Thyroid gland (tissue), 4 donors: ENCODE measurements at regions not wholly inside any gene's neighbourhood (a gene's known extent, or its start where the extent isn't known, plus 50 kb on each side); places are given as distances from the start of the nearest gene placed in this dataset.
"Not testable (repeated sequence)": the region's sequence is repeated elsewhere in the genome, so short reads cannot be mapped to it uniquely, and the experiment has no call there.

Source experiments
- DNase-seq, 2 donors: peaks; one replicate each; pipeline ENCODE4 v3.0.0-alpha.2; 2019
- H3K27ac ChIP-seq, 3 donors: fragments of 200-600 bp; sonication (generic); 1 replicate in 2 of 3; 2 replicates in 1 of 3; pipeline ENCODE4 v1.5.1; 2016 to 2019; ENCODE audit warnings: mild to moderate bottlenecking in 1 of 3, moderate library complexity in 1 of 3
- H3K27me3 ChIP-seq: fragments of 200-600 bp; sonication (generic); one replicate; pipeline ENCODE4 v1.5.1; 2019
- H3K36me3 ChIP-seq, 2 donors: fragments of 200-600 bp; sonication (generic); one replicate each; pipeline ENCODE4 v1.5.1; 2016 to 2019
- H3K4me1 ChIP-seq, 2 donors: fragments of 200-600 bp; sonication (generic); one replicate each; pipeline ENCODE4 v1.5.1; 2017 to 2019
- H3K4me3 ChIP-seq, 3 donors: fragments of 200-600 bp; sonication (generic); replicated peaks in 1 of 3; 1 replicate in 2 of 3; 2 replicates in 1 of 3; pipeline ENCODE4 v1.5.1; 2016; ENCODE audit warnings: mild to moderate bottlenecking in 1 of 3
- H3K9me3 ChIP-seq: fragments of 200-600 bp; sonication (generic); one replicate; pipeline ENCODE4 v1.5.1; 2017
- CTCF ChIP-seq, 6 experiments: fragments of 200-600 bp in 3 of 6; fragments of 450-650 bp in 3 of 6; sonication (generic) in 3 of 6; IDR thresholded peaks; one replicate each; pipeline ENCODE4 v1.5.1; 2016 to 2019; ENCODE audit warnings: antibody characterized with exemption in 6 of 6, mild to moderate bottlenecking in 2 of 6, inconsistent platforms in 1 of 6, moderate library complexity in 1 of 6
- POLR2A ChIP-seq, 2 donors: fragments of 450-650 bp; IDR thresholded peaks; one replicate each; pipeline ENCODE4 v1.6.1; 2017; ENCODE audit warnings: antibody characterized with exemption in 2 of 2, mild to moderate bottlenecking in 2 of 2, moderate library complexity in 1 of 2
- WGBS, 2 donors: methylation state at CpG; one replicate each; pipeline ENCODE4 v1.1.5; 2017; 5-methylcytosine and 5-hydroxymethylcytosine counted together
- intact Hi-C: fragments of 100-400 bp; cut with DNase I; formaldehyde crosslinking; loops from one replicate; pipeline ENCODE4 v1.15.1; 2023

DNA sequence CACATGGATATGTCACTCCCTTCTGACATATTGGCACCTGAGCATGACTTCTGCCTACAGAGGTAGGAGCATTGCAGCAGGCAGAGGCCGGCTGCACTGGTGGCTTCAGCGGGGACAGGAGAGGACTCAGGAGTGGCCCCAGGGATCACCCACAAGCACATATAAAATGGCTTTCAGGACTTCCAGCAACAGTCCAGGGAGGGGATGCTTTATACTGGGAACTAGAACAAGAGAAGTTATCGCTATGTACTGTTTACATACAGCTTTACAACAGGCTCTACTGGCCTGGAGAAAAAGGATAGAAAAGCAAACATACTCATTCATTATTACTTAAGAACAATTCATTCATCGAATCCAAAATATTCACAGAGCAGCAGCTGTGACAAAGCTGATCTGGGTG lies 337.8 kb downstream of the THBS2 start:
- Histone ChIP-seq H3K4me1 (peaks cover 4 to 11% of the 10 kb centered on the region in 2 donors), H3K9me3 (no peaks in the 10 kb centered on the region), H3K4me3 (no peak overlapping the region), H3K27ac (no peak overlapping the region), H3K36me3 (no peaks in the 10 kb centered on the region), H3K27me3 (no peaks in the 10 kb centered on the region)
- TF ChIP-seq CTCF (IDR thresholded peaks at IDR 0.05), result no peak
- intact Hi-C loops, result no loop called here
- WGBS, 2 donors, result 68 to 81% methylated on average over 4 of the region's 4 CpGs
- no peak for DNase-seq

DNA sequence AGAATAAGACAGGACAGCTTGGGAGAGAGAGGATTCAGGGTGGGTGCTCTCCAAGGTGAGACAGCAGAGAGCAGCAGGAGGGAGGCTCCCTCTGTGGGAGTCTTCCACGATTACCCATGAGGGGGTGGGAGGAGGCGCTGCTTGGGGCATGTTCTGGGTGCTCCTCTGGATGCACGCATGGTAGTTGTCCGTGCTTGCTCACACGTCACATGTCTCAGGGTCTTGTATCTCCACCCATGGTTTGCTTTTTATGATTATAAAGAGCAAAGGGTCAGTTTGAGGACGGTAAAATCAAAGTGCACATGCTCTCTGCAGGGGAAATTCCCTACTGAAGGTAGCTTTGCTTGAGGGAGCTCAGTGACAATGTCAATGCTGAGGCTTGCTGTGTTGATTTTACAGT lies 338.4 kb downstream of the THBS2 start:
- Histone ChIP-seq H3K4me3 (no peak overlapping the region), H3K9me3 (no peaks in the 10 kb centered on the region), H3K4me1 (peaks cover 4 to 11% of the 10 kb centered on the region in 2 donors), H3K27me3 (no peaks in the 10 kb centered on the region), H3K27ac (no peak overlapping the region), H3K36me3 (no peaks in the 10 kb centered on the region)
- intact Hi-C loops, result no loop called here
- WGBS, 2 donors, result 83 to 84% methylated on average over 6 of the region's 6 CpGs
- no peak for DNase-seq
- no peak for TF ChIP-seq POLR2A (IDR thresholded peaks at IDR 0.05)
- no peak for TF ChIP-seq CTCF (IDR thresholded peaks at IDR 0.05)

GRCh38 chr6:168913866-168914469 lies 339.7 kb downstream of the THBS2 start:
- H3K4me1 ChIP-seq, result peaks cover 0 to 11% of the 10 kb centered on the region in 2 donors
- no peaks in the 10 kb centered on the region for H3K27me3 ChIP-seq
- H3K36me3 ChIP-seq, result no peaks in the 10 kb centered on the region
- intact Hi-C loops, result no loop called here
- no peak for DNase-seq
- TF ChIP-seq POLR2A (IDR thresholded peaks at IDR 0.05) (no peak), CTCF (IDR thresholded peaks at IDR 0.05) (no peak)
- WGBS, 2 donors, result 93% methylated on average over 12 of the region's 12 CpGs
- no peak overlapping the region for H3K4me3 ChIP-seq
- no peaks in the 10 kb centered on the region for H3K9me3 ChIP-seq
- H3K27ac ChIP-seq, result no peak overlapping the region

- H3K9me3 ChIP-seq, intact Hi-C loops, H3K4me3 ChIP-seq, H3K36me3 ChIP-seq, DNase-seq, H3K27ac ChIP-seq, H3K27me3 ChIP-seq: not testable (repeated sequence)
- peaks cover 0 to 11% of the 10 kb centered on the region in 2 donors for H3K4me1 ChIP-seq
- 64 to 68% methylated on average over 10 of the region's 11 CpGs for WGBS, 2 donors
These were observed 340.3 kb downstream of the THBS2 start for GRCh38 chr6:168913231-168913865.

DNA sequence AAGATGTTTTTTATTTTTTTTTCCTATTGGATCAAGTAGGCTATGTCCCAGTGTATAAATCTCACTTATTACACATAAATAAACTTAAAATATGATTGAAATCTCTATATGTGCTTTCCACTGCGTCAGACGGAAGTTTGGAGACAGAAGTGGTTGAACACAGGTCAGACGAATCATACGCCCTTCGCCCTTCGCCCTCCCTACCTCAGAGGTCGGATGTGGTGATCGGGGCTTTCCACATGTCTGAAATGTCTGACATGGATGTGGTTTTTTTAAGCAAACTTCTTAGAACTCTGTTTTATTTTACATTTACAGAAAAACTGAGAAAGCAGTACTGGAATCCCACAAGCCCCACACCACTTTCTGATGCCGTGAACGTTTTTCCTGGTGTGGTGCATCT lies 344.4 kb downstream of the THBS2 start:
- intact Hi-C loops, result no loop called here
- Histone ChIP-seq H3K4me3 (no peak overlapping the region), H3K4me1 (no peaks in the 10 kb centered on the region), H3K9me3 (no peaks in the 10 kb centered on the region), H3K27me3 (no peaks in the 10 kb centered on the region), H3K27ac (no peak overlapping the region), H3K36me3 (no peaks in the 10 kb centered on the region)
- WGBS, 2 donors, result 93 to 94% methylated on average over 10 of the region's 10 CpGs
- no peak for TF ChIP-seq CTCF (IDR thresholded peaks at IDR 0.05)
- TF ChIP-seq POLR2A (IDR thresholded peaks at IDR 0.05), result no peak
- no peak for DNase-seq
